ENCODE measurements at regions not wholly inside any gene's neighbourhood (a gene's known extent, or its start where the extent isn't known, plus 50 kb on each side); places are given as distances from the start of the nearest gene placed in this dataset.

DNA sequence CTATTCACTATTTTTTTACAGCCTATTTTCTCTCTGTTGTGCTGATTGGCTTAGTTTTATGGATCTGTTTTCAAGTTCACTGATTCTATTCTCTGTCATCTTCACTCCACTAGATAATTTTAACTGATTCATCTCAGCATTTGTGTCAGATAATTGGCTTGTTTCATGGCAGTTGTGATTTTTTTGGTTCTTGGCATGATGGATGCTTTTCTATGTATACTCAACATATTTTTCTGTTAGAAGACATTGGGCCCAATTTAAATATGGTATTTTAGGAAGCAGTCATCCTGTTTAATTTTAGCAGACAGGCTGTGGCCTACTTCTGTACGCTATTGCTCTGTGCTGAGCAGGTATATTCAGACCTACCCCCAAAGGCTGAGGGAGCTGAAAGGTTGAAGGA is 1865.3 kb upstream of the ACO1 start:
- TF ChIP-seq CTCF (IDR thresholded peaks at IDR 0.05): no peak
- Mint-ChIP-seq H3K9me3 (peaks cover 7% of the 10 kb centered on the region in 2 donors), H3K4me3 (no peak overlapping the region), H3K4me1 (no peaks in the 10 kb centered on the region), H3K27ac (no peak overlapping the region), H3K36me3 (no peaks in the 10 kb centered on the region), H3K27me3 (ENCODE audit: low read depth in 2 of 2) (no peaks in the 10 kb centered on the region)
- intact Hi-C loops (cut with micrococcal nuclease): no loop called here
- H3K27ac ChIP-seq (ENCODE audit: low read length): no peak overlapping the region
- WGBS (ENCODE audit: insufficient coverage): 100% methylated on average over 1 of the region's 1 CpG
- H3K4me1 ChIP-seq (ENCODE audit: control insufficient read depth, insufficient read depth, low read length): no peaks in the 10 kb centered on the region
- H3K36me3 ChIP-seq (ENCODE audit: control insufficient read depth, insufficient read depth, low read length): no peaks in the 10 kb centered on the region
- no peaks in the 10 kb centered on the region for H3K27me3 ChIP-seq (ENCODE audit: control insufficient read depth, insufficient read depth, low read length)
- H3K4me3 ChIP-seq (ENCODE audit: low read length): no peak overlapping the region
- H3K9me3 ChIP-seq (ENCODE audit: control insufficient read depth, insufficient read depth, low read length): peaks cover 5% of the 10 kb centered on the region
- ATAC-seq: no peak
- DNase-seq: no peak

DNA sequence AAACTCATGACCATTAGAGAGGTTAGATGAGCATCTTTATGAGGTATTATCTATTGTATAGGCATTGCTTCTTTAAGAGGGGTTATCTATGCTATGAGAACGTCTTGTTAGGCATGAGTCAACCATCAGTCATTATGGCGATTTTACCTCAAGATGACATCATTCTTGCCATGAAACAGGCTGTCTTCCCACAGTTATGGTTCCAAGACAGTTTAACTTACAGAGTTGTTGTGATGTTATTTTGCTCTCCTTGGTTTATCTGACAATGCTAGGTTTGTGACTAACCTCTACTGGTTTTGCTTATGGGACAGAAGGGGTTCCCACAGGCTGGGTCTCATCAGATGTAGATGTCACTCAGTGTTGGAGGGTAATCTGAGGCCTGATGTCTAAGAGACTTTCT is 1864.7 kb upstream of the ACO1 start:
- Histone ChIP-seq H3K36me3 (ENCODE audit: control insufficient read depth, insufficient read depth, low read length) (no peaks in the 10 kb centered on the region), H3K4me3 (ENCODE audit: low read length) (no peak overlapping the region), H3K4me1 (ENCODE audit: control insufficient read depth, insufficient read depth, low read length) (no peaks in the 10 kb centered on the region), H3K27ac (ENCODE audit: low read length) (no peak overlapping the region), H3K9me3 (ENCODE audit: control insufficient read depth, insufficient read depth, low read length) (peaks cover 2% of the 10 kb centered on the region), H3K27me3 (ENCODE audit: control insufficient read depth, insufficient read depth, low read length) (no peaks in the 10 kb centered on the region)
- Mint-ChIP-seq H3K27me3 (ENCODE audit: low read depth in 2 of 2) (no peaks in the 10 kb centered on the region), H3K9me3 (peaks cover 7% of the 10 kb centered on the region in 2 donors), H3K4me3 (no peak overlapping the region), H3K27ac (no peak overlapping the region), H3K4me1 (no peaks in the 10 kb centered on the region), H3K36me3 (no peaks in the 10 kb centered on the region)
- DNase-seq (no peak), ATAC-seq (no peak)
- intact Hi-C loops (cut with micrococcal nuclease): no loop called here
- TF ChIP-seq CTCF (IDR thresholded peaks at IDR 0.05): no peak
- 88% methylated on average over 2 of the region's 2 CpGs for WGBS (ENCODE audit: insufficient coverage)

GRCh38 chr9:30522061-30522460 is 1862.4 kb upstream of the ACO1 start:
- H3K27me3 ChIP-seq (ENCODE audit: control insufficient read depth, insufficient read depth, low read length): no peaks in the 10 kb centered on the region
- intact Hi-C loops (cut with micrococcal nuclease): no loop called here
- Mint-ChIP-seq H3K4me1 (no peaks in the 10 kb centered on the region), H3K4me3 (no peak overlapping the region), H3K36me3 (no peaks in the 10 kb centered on the region), H3K9me3 (peaks cover 14 to 17% of the 10 kb centered on the region in 2 donors), H3K27me3 (ENCODE audit: low read depth in 2 of 2) (no peaks in the 10 kb centered on the region), H3K27ac (no peak overlapping the region)
- H3K4me3 ChIP-seq (ENCODE audit: low read length): no peak overlapping the region
- WGBS (ENCODE audit: insufficient coverage): 83% methylated on average over 2 of the region's 2 CpGs
- no peak for TF ChIP-seq CTCF (IDR thresholded peaks at IDR 0.05)
- DNase-seq: no peak
- H3K27ac ChIP-seq (ENCODE audit: low read length): no peak overlapping the region
- no peaks in the 10 kb centered on the region for H3K36me3 ChIP-seq (ENCODE audit: control insufficient read depth, insufficient read depth, low read length)
- ATAC-seq: no peak
- H3K9me3 ChIP-seq (ENCODE audit: control insufficient read depth, insufficient read depth, low read length): no peaks in the 10 kb centered on the region
- no peaks in the 10 kb centered on the region for H3K4me1 ChIP-seq (ENCODE audit: control insufficient read depth, insufficient read depth, low read length)

DNA sequence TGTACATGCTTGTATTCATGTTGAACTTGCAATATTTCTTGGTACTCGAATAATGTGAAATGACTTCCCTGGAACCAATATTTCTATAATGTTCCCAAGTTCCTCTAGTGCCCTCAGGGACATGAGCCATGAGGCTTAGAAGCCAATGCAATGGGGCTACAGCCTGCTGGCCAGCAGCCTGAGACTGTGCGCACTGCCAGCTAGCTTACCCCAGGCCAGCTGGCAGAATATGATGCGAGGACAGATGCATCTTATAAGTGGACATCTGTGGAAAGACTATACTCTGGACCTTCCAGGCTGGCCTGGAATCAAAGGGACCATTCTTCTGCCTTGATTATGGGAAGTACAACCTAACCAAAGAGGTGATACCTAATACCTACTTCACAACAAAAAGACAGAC is 1862.0 kb upstream of the ACO1 start:
- no peaks in the 10 kb centered on the region for H3K36me3 ChIP-seq (ENCODE audit: control insufficient read depth, insufficient read depth, low read length)
- H3K9me3 ChIP-seq (ENCODE audit: control insufficient read depth, insufficient read depth, low read length): no peaks in the 10 kb centered on the region
- no peaks in the 10 kb centered on the region for H3K4me1 Mint-ChIP-seq
- no peaks in the 10 kb centered on the region for H3K4me1 ChIP-seq (ENCODE audit: control insufficient read depth, insufficient read depth, low read length)
- intact Hi-C loops (cut with micrococcal nuclease): no loop called here
- no peaks in the 10 kb centered on the region for H3K27me3 Mint-ChIP-seq (ENCODE audit: low read depth in 2 of 2)
- no peak overlapping the region for H3K4me3 Mint-ChIP-seq
- no peaks in the 10 kb centered on the region for H3K36me3 Mint-ChIP-seq
- DNase-seq (no peak), ATAC-seq (no peak)
- no peak overlapping the region for H3K27ac Mint-ChIP-seq
- peaks cover 15 to 21% of the 10 kb centered on the region in 2 donors for H3K9me3 Mint-ChIP-seq
- H3K27ac ChIP-seq (ENCODE audit: low read length): no peak overlapping the region
- 74% methylated on average over 3 of the region's 3 CpGs for WGBS (ENCODE audit: insufficient coverage)
- no peaks in the 10 kb centered on the region for H3K27me3 ChIP-seq (ENCODE audit: control insufficient read depth, insufficient read depth, low read length)
- TF ChIP-seq CTCF (IDR thresholded peaks at IDR 0.05): no peak
- H3K4me3 ChIP-seq (ENCODE audit: low read length): no peak overlapping the region
